Eye (tissue), 1 donor: ENCODE measurements at regions not wholly inside any gene's neighbourhood (a gene's known extent, or its start where the extent isn't known, plus 50 kb on each side); places are given as distances from the start of the nearest gene placed in this dataset.

Source experiments
- DNase-seq: peaks from one replicate; pipeline ENCODE4 v3.0.0-alpha.2; 2015

- peak; percentile 65 for DNase-seq
Observed at GRCh38 chr5:39580702-39581453, 156.1 kb upstream of the DAB2 start.

- DNase-seq, result no peak
Observed at GRCh38 chr5:39579750-39580149, 155.0 kb upstream of the DAB2 start.

DNA sequence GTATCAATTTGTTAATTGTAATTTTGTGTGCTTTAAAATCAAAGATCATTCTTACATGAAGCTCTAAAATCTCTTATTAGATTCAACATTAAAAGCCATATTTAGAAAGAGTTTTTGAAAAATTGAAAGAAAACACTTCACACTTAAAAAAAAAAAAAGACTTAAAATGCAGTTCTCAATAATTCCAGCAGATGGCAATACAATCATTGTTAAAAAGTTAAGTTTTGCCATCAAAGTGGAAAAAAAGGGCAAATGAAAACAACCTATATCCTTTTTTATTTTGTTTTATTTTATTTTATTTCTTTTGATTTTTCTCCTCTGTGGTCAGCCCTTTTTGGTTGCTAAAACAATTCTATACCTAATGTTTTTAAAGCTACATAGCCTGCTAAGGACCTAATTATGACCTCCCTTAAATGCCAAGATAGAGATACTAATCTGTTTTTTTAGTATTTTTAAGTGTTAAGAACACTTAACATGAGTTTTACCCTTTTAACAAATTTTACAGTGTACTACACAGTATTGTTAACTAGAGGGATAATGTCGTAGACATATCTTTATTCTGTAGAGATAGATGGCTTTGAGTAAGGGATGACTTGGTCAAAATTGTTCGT, 154.2 kb upstream of the DAB2 start:
- DNase-seq, result peak; percentile 69

GRCh38 chr5:39577529-39577928, 152.7 kb upstream of the DAB2 start:
- no peak for DNase-seq

DNA sequence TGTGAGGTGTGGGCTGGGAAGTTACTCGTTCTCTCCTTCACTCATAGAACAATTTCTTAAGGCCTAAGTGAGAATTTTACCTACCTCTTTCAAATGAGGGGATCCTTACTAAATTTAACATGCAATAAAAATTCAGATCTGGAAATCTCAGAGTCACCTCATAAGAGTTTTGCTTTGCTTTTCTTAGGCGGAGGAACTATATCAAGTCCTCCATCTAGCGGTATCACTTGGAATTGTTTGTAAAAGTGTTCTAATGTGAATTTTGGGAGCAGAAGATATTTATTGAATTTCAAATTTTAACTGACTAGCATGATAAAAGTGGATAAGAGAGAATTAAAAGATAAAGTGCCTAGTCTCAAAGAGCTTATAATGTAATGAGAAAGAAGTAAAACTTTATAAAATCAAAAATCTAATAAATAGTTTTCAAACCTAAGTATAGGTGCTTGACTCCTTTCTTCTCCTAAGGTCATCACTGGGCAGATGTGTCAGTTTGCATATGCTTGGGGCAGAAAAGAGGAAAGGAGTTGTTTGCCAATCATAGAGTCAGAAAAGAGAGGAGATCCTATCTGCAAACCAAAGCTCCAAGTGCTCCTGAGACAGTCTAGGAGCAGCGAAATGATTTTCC, 145.7 kb upstream of the DAB2 start:
- peak; percentile 74 for DNase-seq

DNA sequence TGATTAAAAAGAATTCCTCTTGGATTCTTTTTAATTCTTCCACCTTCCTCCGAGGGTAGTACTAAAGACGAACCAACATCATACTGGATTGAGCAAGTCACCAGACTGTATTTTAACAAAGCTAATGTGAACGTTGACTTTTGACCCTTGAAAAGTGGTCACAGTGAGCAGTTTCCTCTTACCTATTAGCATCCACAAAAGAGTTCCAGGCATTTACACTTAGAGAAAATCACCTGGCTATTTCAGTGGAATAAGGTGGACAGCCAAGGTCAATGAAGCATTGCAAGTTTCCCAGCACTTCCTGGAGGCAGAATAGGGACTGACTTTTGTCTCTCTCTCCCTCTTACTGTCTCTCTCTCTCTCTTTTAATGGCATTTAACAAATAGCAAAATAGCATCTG, 145.1 kb upstream of the DAB2 start:
- DNase-seq, result no peak

GRCh38 chr5:39566891-39567290, 142.1 kb upstream of the DAB2 start:
- no peak for DNase-seq

GRCh38 chr5:39566029-39566428, 141.2 kb upstream of the DAB2 start:
- no peak for DNase-seq

DNA sequence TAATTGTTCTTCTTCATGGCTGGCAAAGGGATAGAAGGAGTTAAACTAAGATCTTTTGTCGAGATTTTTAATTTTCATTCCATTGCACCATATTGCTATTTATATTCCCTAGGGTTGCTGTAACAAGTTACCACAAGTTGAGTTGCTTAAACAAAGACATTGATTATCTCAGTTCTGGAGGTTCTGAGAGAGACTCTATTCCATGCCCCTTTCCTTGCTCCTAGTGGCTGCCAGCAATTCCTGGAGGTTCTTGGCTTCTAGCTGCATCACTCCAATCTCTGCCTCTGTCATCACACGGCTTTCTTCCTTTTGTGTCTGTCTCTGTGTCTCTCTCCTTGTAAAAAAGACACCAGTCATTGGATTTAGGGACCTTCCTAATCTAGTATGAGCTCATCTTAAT, 136.6 kb upstream of the DAB2 start:
- no peak for DNase-seq

- no peak for DNase-seq
Observed at GRCh38 chr5:39560726-39561125, 135.9 kb upstream of the DAB2 start.

DNA sequence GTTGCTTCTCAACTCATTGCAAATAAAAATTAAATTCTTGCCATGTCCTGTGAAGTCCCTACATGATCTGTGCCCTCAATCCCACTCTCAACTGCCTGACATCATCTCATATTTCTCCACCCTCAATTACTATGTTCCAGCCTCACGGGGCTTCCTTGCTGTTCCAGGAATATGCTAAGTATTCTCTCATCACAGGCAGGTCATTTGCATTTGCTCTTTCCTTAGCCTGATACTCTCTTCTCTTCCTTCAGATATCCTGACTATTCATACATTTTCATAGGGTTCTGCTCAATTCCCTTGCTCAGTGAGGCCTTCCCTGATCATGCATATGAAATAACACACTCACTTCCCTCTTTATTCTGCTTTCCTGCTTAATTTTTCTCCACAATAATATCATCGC, 135.1 kb upstream of the DAB2 start:
- no peak for DNase-seq

- no peak for DNase-seq
Observed at GRCh38 chr5:39558541-39558940, 133.8 kb upstream of the DAB2 start.

DNA sequence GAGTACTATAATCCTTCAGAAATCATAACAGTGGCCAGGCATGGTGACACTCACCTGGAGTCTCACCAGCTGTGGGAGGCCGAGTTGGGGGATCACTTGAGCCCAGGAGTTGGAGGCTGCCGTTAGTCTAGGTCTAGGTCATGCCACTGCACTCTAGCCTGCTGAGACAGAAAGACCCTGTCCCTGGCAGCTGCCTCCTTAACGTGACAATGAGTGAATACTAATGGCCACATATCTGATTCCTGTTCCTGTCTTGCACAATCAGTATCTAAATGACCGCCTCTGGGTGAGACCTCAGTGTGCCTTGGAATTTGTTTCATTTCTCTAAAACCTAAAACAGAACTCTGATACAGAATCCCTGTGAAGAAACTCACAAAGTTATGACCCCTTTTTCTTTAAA, 131.0 kb upstream of the DAB2 start:
- DNase-seq, result no peak

DNA sequence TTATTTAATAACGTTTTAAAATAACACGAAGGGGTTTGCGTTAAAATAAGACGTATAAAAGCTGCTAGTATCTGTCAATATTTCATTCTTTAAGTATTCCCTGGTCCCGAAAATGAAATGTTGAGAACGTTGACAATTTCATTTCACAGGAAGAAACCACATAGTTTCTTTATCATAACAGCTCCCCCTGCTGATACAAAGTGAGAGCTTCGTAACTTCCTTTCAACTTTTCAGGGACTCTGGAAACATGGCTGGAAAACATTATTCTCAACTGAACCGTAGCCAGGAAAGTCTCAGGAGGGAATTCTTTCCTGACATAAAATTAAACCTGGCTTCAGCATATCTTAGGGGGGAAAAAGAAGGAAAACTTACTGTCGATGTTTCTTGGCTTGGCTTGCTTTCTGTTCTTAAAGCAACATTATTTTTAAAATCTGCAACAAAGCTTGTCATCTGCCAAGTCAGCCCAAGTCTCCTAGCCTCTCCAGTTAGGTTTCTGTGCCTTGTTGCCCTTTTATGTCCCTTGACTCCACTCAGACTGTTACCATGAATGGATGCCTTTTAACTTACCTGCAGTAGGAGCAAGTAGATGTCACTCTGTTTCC, 122.9 kb upstream of the DAB2 start:
- peak; percentile 92 for DNase-seq

GRCh38 chr5:39544941-39545340, 120.2 kb upstream of the DAB2 start:
- DNase-seq, result no peak

GRCh38 chr5:39543335-39543734, 118.6 kb upstream of the DAB2 start:
- no peak for DNase-seq

- DNase-seq, result no peak
Observed at GRCh38 chr5:39542511-39543285, 117.9 kb upstream of the DAB2 start.

DNA sequence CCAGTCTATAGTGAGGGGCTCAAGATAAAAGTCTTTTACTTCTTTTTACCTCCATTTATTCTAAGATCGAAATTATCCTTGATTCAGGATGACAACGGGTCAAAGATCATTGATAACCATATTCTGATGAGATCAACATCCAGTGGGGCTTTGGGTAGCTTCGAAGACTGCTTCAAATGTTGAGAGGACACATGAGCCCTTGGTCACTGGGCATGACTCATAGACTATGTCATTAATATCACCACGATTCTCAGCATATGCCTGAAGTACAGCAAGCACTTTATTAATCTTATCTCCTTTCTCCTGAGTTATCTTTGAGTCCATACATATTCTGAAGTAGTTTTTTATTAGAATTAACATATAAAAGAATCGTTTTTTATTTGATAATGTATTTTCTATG, 117.1 kb upstream of the DAB2 start:
- DNase-seq, result no peak

GRCh38 chr5:39539470-39539869, 114.7 kb upstream of the DAB2 start:
- DNase-seq, result no peak

DNA sequence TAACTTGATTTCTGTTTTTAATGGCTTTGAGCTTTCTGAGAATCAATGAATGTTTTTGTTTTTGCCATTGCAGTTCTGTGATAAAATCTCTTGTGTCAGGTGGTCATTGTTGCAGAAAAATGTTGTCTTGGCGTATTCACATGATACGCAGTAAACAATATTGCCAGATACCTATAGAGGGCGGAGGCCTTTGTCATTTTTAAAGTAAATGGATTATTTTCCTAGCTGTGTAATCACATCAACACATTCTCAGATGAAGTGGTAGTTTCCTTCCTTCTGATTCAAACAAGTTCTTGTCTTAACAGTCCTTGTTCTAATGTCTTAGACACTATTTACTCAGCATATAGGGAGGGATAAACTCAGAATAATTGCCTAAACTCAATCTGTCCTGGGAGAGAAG, 109.9 kb upstream of the DAB2 start:
- DNase-seq, result no peak

GRCh38 chr5:39533749-39534148, 109.0 kb upstream of the DAB2 start:
- no peak for DNase-seq

DNA sequence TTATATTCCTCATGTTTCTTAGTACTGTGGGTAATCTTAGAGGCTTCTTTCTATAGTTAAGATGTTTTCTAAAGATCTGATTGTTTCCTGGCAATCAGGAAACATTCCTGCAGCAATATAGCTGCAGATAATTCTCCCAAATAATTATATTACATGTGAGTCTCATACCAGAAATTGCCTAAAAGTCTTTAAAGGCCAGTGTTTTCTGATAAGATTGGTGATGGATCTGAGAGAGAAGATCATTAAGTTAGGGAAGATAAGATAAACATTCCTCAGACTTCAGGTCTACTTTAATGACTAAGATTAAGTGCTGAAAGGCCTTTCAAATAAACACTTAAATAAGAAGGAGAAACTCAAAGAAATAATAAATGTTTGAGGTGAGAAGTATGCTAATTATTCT, 107.7 kb upstream of the DAB2 start:
- no peak for DNase-seq

GRCh38 chr5:39531306-39531705, 106.5 kb upstream of the DAB2 start:
- no peak for DNase-seq
